ENCODE measurements at regions not wholly inside any gene's neighbourhood (a gene's known extent, or its start where the extent isn't known, plus 50 kb on each side); places are given as distances from the start of the nearest gene placed in this dataset.

DNA sequence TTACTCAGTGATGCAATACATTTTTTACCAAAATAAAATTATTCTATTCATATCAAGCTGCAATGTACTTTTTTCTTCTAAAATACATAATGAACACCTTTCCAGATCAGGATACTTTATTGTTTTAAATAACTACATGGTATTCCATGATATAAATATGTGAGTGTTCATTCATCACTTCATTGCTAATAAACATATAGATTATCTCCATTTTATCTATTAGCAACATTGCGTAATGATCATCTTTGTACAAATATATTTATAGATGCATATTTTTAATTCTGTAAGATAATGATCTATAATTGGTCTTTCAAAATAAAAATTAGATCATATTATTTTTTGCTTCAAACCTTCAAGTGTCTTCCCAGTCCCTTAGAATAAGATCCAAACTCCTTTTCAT lies 156.1 kb upstream of the HHIP start:
- Histone ChIP-seq H3K36me3 (ENCODE audit: low read depth) (no peaks in the 10 kb centered on the region), H3K4me1 (ENCODE audit: low read depth) (no peaks in the 10 kb centered on the region), H3K4me3 (no peak overlapping the region), H3K9me3 (no peaks in the 10 kb centered on the region)
- TF ChIP-seq, protein P1, sequence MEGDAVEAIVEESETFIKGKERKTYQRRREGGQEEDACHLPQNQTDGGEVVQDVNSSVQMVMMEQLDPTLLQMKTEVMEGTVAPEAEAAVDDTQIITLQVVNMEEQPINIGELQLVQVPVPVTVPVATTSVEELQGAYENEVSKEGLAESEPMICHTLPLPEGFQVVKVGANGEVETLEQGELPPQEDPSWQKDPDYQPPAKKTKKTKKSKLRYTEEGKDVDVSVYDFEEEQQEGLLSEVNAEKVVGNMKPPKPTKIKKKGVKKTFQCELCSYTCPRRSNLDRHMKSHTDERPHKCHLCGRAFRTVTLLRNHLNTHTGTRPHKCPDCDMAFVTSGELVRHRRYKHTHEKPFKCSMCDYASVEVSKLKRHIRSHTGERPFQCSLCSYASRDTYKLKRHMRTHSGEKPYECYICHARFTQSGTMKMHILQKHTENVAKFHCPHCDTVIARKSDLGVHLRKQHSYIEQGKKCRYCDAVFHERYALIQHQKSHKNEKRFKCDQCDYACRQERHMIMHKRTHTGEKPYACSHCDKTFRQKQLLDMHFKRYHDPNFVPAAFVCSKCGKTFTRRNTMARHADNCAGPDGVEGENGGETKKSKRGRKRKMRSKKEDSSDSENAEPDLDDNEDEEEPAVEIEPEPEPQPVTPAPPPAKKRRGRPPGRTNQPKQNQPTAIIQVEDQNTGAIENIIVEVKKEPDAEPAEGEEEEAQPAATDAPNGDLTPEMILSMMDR (IDR thresholded peaks at IDR 0.05) = no peak
- intact Hi-C loops (cut with DNase I, micrococcal nuclease) = no loop called here
- ATAC-seq = no peak
- no peak for DNase-seq

DNA sequence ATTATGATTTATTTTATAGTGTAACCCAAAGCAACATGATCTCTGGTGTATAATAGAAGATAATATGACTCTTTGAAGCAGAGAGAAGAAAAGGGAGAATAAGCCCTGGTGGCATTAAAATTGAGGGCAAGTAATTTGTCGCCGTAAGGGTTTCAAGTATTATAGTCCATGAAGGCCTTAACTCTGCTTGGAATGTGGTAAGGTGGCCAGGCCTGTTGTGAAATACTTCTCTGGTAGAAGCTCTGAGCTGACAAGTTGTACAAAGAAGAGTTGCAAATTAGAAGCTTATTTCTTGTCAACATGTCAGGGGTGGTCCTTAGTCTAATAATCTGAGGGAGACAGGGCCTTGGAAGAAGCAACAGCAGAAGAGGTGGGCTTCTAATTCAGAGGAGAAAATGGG lies 151.7 kb upstream of the HHIP start:
- DNase-seq (no peak), ATAC-seq (no peak)
- TF ChIP-seq, protein P1 (IDR thresholded peaks at IDR 0.05) = no peak
- intact Hi-C loops (cut with DNase I, micrococcal nuclease) = no loop called here
- no peak overlapping the region for H3K4me3 ChIP-seq
- H3K4me1 ChIP-seq (ENCODE audit: low read depth) = no peaks in the 10 kb centered on the region
- no peaks in the 10 kb centered on the region for H3K36me3 ChIP-seq (ENCODE audit: low read depth)
- no peaks in the 10 kb centered on the region for H3K9me3 ChIP-seq

DNA sequence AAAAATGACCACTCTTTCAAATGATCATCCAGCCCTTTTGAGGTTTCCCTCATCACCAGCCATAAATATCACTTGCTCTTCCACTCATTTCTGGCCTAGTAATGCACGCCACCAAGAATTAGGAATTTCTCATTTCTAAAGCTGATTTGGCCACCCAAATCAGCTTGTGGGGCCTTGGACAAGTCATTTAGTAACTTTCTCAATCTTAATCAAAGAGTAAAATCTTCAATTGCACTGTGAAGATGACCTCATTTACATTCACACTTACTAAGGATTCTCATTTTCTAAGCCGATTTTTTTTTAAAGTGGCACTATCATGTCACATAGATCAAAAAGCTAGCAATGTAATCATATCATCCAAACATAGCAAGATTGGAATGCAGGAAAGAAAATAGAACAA lies 150.0 kb upstream of the HHIP start:
- intact Hi-C loops (cut with DNase I, micrococcal nuclease) = no loop called here
- TF ChIP-seq, protein P1 (IDR thresholded peaks at IDR 0.05) = no peak
- DNase-seq = no peak
- no peaks in the 10 kb centered on the region for H3K9me3 ChIP-seq
- H3K4me3 ChIP-seq = no peak overlapping the region
- ATAC-seq = no peak
- no peaks in the 10 kb centered on the region for H3K36me3 ChIP-seq (ENCODE audit: low read depth)
- H3K4me1 ChIP-seq (ENCODE audit: low read depth) = no peaks in the 10 kb centered on the region

DNA sequence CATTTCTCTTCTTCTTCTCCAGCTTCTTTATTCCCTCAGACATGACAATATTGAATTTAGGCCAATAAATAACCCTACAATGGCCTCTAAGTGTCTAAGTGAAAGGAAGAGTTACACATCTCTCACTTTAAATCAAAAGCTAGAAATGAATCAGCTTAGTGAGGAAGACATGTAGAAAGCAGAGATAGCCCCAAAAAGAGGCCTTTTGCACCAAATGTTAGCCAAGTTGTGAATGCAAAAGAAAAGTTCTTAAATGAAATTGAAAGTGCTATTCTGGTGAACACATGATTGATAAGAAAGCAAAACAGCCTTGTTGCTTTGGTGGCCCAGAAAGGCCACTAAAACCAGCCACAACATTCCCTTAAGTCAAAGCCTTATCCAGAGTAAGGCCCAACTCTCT lies 146.2 kb upstream of the HHIP start:
- Histone ChIP-seq H3K36me3 (ENCODE audit: low read depth) (no peaks in the 10 kb centered on the region), H3K4me1 (ENCODE audit: low read depth) (no peaks in the 10 kb centered on the region), H3K4me3 (no peak overlapping the region), H3K9me3 (no peaks in the 10 kb centered on the region)
- DNase-seq (no peak), ATAC-seq (no peak)
- TF ChIP-seq, protein P1 (IDR thresholded peaks at IDR 0.05) = no peak
- intact Hi-C loops (cut with DNase I, micrococcal nuclease) = no loop called here

DNA sequence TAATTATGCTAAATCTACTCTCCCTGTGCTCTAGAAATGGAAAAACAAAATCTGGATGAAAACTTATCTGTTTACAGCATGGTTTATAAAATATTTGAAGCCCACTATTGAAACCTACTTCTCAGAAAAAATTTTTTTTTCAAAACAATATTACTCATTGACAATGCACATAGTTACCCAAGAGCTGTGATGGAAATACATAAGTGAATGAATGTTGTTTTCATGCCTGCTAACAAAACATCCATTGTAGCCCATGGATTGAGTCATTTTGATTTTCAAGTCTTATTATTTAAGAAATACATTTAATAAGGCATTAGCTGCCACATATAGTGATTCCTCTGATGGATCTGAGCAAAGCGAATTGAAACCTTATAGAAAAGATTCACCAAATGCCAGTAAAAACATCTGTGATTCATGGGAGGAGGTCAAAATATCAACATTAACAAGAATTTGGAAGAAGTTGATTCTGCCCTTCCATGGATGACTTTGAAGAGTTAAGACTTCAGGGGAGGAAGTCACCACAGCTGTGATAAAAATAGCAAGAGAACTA lies 144.7 kb upstream of the HHIP start:
- DNase-seq = no peak
- Histone ChIP-seq H3K9me3 (no peaks in the 10 kb centered on the region), H3K36me3 (ENCODE audit: low read depth) (no peaks in the 10 kb centered on the region), H3K4me1 (ENCODE audit: low read depth) (no peaks in the 10 kb centered on the region), H3K4me3 (no peak overlapping the region)
- ATAC-seq = no peak
- intact Hi-C loops (cut with DNase I, micrococcal nuclease) = no loop called here
- TF ChIP-seq, protein P1 (IDR thresholded peaks at IDR 0.05) = no peak

DNA sequence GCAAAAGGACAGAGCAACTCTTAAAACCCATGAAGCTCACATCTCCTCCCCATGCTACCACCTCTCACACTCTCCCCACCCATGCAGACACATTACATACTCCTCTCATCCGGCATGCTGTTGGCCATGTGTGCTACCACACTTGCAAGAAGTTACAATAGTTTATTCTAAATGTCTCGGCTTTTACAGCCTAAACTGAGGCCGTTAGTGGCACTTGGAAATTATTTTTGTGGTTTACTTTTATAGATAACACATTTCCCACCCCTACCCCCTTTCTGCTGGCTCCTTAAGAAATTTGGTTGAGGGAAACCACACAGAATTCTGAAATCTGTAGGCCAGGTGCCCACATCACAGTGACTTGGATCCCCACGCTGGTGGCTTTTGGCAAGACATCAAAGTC lies 141.1 kb upstream of the HHIP start:
- H3K36me3 ChIP-seq (ENCODE audit: low read depth) = no peaks in the 10 kb centered on the region
- intact Hi-C loops (cut with DNase I, micrococcal nuclease) = no loop called here
- DNase-seq = no peak
- no peak overlapping the region for H3K4me3 ChIP-seq
- ATAC-seq = no peak
- TF ChIP-seq, protein P1 (IDR thresholded peaks at IDR 0.05) = no peak
- no peaks in the 10 kb centered on the region for H3K4me1 ChIP-seq (ENCODE audit: low read depth)
- no peaks in the 10 kb centered on the region for H3K9me3 ChIP-seq
